RWPE1 (cell line): ENCODE measurements at regions not wholly inside any gene's neighbourhood (a gene's known extent, or its start where the extent isn't known, plus 50 kb on each side); places are given as distances from the start of the nearest gene placed in this dataset.

Experiments
- CTCF ChIA-PET: fragments of 350-600 bp; sonication (Branson Sonifier 250); formaldehyde crosslinking; extraction: SDS; loops from one replicate; lab custom pipeline; 2021; lab: Yijun Ruan, JAX
- POLR2A ChIA-PET: fragments of 400-600 bp; formaldehyde crosslinking; extraction: SDS; loops from one replicate; lab custom pipeline; 2020; ENCODE audit warnings: antibody characterized with exemption; ENCODE audit not compliant: low non-redundant PET; lab: Yijun Ruan, JAX
- DNase-seq: peaks from one replicate; pipeline ENCODE4 v3.0.0; 2012; ENCODE audit warnings: low spot score
- H3K27ac ChIP-seq: fragments of 450-650 bp; 2 replicates; pipeline ENCODE4 v1.5.1; 2017
- CTCF ChIP-seq: fragments of 450-650 bp; conservative IDR thresholded peaks from 2 replicates; pipeline ENCODE4 v1.5.1; 2017; ENCODE audit warnings: low read depth, mild to moderate bottlenecking

GRCh38 chrX:20664774-20665173 lies 398.1 kb upstream of the RPS6KA3 start:
- no peak overlapping the region for H3K27ac ChIP-seq
- TF ChIP-seq CTCF, result no peak
- POLR2A ChIA-PET, result no interaction called here
- CTCF ChIA-PET, result no interaction called here
- DNase-seq, result no peak

- no peak for TF ChIP-seq CTCF
- no peak for DNase-seq
- ChIA-PET POLR2A (no interaction called here), CTCF (no interaction called here)
- no peak overlapping the region for H3K27ac ChIP-seq
Measured at GRCh38 chrX:20664131-20664530, 397.4 kb upstream of the RPS6KA3 start.

GRCh38 chrX:20663336-20663735 lies 396.6 kb upstream of the RPS6KA3 start:
- CTCF ChIA-PET, result no interaction called here
- POLR2A ChIA-PET, result no interaction called here
- no peak overlapping the region for H3K27ac ChIP-seq
- no peak for TF ChIP-seq CTCF
- no peak for DNase-seq

- ChIA-PET CTCF (no interaction called here), POLR2A (no interaction called here)
- no peak overlapping the region for H3K27ac ChIP-seq
- no peak for DNase-seq
- no peak for TF ChIP-seq CTCF
Measured at GRCh38 chrX:20656721-20657120, 390.0 kb upstream of the RPS6KA3 start.

- CTCF ChIA-PET, result no interaction called here
- no peak for DNase-seq
- POLR2A ChIA-PET, result no interaction called here
- H3K27ac ChIP-seq, result no peak overlapping the region
- no peak for TF ChIP-seq CTCF
Measured at GRCh38 chrX:20654596-20655106, 387.9 kb upstream of the RPS6KA3 start.

GRCh38 chrX:20653070-20653469 lies 386.4 kb upstream of the RPS6KA3 start:
- POLR2A ChIA-PET, result no interaction called here
- no peak for TF ChIP-seq CTCF
- CTCF ChIA-PET, result no interaction called here
- DNase-seq, result no peak
- H3K27ac ChIP-seq, result no peak overlapping the region

- no peak overlapping the region for H3K27ac ChIP-seq
- ChIA-PET CTCF (no interaction called here), POLR2A (no interaction called here)
- no peak for DNase-seq
- no peak for TF ChIP-seq CTCF
Measured at GRCh38 chrX:20641954-20642353, 375.2 kb upstream of the RPS6KA3 start.
